Central memory CD8-positive, alpha-beta T cell (primary cell): ENCODE measurements at regions not wholly inside any gene's neighbourhood (a gene's known extent, or its start where the extent isn't known, plus 50 kb on each side); places are given as distances from the start of the nearest gene placed in this dataset.

Experiments used
- ATAC-seq: fragments of 150-1000 bp; cut with Tn5 transposase; replicated peaks from 2 replicates; pipeline ENCODE4 v1.10.0; 2022; ENCODE audit warnings: mild to moderate bottlenecking, moderate FRiP score, moderate number of reproducible peaks; ENCODE audit not compliant: poor library complexity, severe bottlenecking; ENCODE audit errors: extremely low read depth
- DNase-seq, 2 donors: peaks; one replicate each; pipeline ENCODE4 v3.0.0; 2021; ENCODE audit warnings: low spot score in 2 of 2
- H3K27ac Mint-ChIP-seq: one replicate; pipeline ENCODE4 v1.8.0; 2022; ENCODE audit warnings: low read depth, mild to moderate bottlenecking, moderate library complexity, mixed read lengths
- H3K27me3 Mint-ChIP-seq: one replicate; pipeline ENCODE4 v1.8.0; 2022; ENCODE audit warnings: mixed read lengths
- H3K36me3 Mint-ChIP-seq: one replicate; pipeline ENCODE4 v1.8.0; 2022; ENCODE audit warnings: mild to moderate bottlenecking, moderate library complexity, mixed read lengths; ENCODE audit not compliant: insufficient read depth
- H3K4me1 Mint-ChIP-seq: one replicate; pipeline ENCODE4 v1.8.0; 2022; ENCODE audit warnings: mixed read lengths
- H3K4me3 Mint-ChIP-seq: one replicate; pipeline ENCODE4 v1.8.0; 2022; ENCODE audit warnings: mild to moderate bottlenecking, moderate library complexity, mixed read lengths
- H3K9me3 Mint-ChIP-seq: one replicate; pipeline ENCODE4 v1.8.0; 2022; ENCODE audit warnings: mixed read lengths

DNA sequence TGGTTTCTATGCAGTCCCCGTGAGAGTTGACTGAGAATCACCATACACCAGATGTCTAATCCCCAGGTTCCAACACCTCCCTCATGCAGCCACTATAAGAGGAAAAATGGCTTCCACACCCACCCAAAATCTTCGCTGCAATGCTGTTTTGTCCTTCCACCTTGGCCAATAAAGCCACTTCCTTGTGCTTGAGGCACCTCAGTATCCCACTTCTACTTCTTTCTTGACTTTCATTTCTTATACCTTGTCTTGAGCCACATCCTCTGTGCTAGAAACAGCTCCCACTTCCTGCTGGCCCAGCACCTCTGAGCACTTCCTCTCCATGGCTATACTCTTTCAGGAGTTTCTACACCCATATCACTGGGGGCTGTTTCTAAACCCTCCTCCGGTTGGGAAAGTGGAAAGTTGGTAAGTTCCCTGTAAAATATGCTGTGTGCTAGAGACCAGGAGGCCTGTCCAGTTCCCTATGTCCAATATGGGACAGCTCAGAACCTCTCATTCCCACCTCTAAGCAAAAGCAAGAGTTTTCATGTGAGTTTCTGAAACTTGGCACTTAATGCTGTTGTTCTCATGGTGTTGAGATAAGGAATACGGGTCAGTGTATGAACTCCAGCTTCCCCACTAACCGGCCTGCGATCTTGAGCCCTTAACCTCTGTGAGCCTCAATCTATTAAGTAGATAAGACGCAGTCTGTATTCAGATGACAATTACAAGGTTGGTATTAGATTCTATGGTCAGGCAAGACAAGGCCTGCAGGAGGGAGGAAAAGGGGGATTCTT is 209.1 kb upstream of the ID2 start:
- Mint-ChIP-seq H3K36me3 (peaks cover 5% of the 10 kb centered on the region), H3K27me3 (no peaks in the 10 kb centered on the region), H3K9me3 (no peaks in the 10 kb centered on the region), H3K4me1 (peaks cover 84% of the 10 kb centered on the region), H3K4me3 (peak overlapping the region; percentile 56), H3K27ac (peak overlapping the region; percentile 77)
- ATAC-seq, result peak; percentile 56
- no peak for DNase-seq

GRCh38 chr2:8475349-8476031 is 206.4 kb upstream of the ID2 start:
- no peak for DNase-seq
- Mint-ChIP-seq H3K27me3 (no peaks in the 10 kb centered on the region), H3K9me3 (no peaks in the 10 kb centered on the region), H3K4me1 (peaks cover 97% of the 10 kb centered on the region), H3K36me3 (peaks cover 6% of the 10 kb centered on the region), H3K4me3 (no peak overlapping the region), H3K27ac (peak overlapping the region; percentile 86)
- ATAC-seq, result no peak

DNA sequence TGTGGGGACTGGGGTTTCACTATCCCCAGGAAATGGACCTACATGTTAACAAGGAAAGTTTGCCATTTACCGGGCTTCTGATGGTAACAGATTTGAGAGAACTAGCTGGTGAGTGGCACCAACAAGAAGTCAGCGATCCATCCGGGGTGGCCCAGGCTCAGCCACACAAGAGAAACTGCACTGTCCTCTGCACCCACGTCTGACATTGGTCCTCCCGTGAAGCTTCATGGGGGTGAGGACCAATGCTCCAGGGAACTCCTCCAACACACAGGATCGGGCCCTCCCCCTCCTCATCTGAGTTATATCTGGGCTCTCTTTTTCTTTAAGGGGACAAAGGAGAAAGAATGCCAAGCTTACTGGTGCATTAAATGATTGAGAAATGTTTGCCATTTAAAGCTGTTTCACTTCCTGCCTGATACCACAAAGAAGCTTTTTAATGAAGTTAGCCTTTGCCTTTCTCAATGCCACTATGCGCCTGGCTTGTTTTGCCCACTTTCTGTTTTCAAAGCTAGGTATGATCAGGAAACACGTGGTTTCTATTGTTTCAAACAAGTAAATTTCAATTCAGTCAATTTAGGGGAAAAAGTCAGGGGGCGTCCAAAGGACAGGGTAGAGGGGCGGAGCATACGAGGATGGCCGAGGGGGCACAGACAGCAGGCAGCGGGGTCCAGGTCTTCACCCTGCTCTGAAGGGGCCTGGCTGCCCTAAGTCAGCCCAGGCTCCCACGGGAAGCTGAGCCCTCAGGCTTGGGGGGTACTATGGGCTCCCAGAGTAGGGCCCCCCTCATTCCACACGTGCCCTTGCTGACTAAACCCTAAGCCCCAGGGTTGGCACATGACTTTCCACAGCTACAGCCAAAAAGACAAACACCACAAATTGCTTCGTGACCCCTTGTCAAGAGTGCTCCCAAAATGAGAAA is 204.0 kb upstream of the ID2 start:
- ATAC-seq, result peak; percentile 77
- Mint-ChIP-seq H3K27ac (peak overlapping the region; percentile 94), H3K4me3 (peak overlapping the region; percentile 77), H3K36me3 (peaks cover 6% of the 10 kb centered on the region), H3K27me3 (no peaks in the 10 kb centered on the region), H3K4me1 (peaks cover 97% of the 10 kb centered on the region), H3K9me3 (no peaks in the 10 kb centered on the region)
- DNase-seq, result no peak

DNA sequence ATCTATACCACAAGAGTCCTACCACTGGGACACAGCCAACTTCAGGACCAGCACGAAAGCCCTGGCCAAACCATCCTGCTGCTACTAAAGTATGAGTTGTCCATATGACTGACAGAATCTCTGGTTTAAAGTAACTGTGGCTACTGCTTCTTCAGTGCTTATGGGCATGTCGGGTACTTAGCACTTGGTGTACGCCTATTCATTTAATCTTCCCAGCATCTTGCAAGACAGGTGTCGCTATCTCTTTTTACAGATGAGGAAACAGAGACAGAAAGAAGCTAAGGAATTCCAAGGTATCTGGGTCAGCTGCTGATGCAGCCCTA is 203.4 kb upstream of the ID2 start:
- DNase-seq (no peak), ATAC-seq (no peak)
- no peaks in the 10 kb centered on the region for H3K27me3 Mint-ChIP-seq
- no peaks in the 10 kb centered on the region for H3K9me3 Mint-ChIP-seq
- H3K36me3 Mint-ChIP-seq, result peaks cover 6% of the 10 kb centered on the region
- H3K4me1 Mint-ChIP-seq, result peaks cover 97% of the 10 kb centered on the region
- peak overlapping the region; percentile 94 for H3K27ac Mint-ChIP-seq
- peak overlapping the region; percentile 77 for H3K4me3 Mint-ChIP-seq

GRCh38 chr2:8479298-8479697 is 202.6 kb upstream of the ID2 start:
- Mint-ChIP-seq H3K4me1 (peaks cover 88% of the 10 kb centered on the region), H3K9me3 (no peaks in the 10 kb centered on the region), H3K27ac (peak overlapping the region; percentile 80), H3K4me3 (no peak overlapping the region), H3K36me3 (peaks cover 6% of the 10 kb centered on the region), H3K27me3 (no peaks in the 10 kb centered on the region)
- ATAC-seq (no peak), DNase-seq (no peak)

DNA sequence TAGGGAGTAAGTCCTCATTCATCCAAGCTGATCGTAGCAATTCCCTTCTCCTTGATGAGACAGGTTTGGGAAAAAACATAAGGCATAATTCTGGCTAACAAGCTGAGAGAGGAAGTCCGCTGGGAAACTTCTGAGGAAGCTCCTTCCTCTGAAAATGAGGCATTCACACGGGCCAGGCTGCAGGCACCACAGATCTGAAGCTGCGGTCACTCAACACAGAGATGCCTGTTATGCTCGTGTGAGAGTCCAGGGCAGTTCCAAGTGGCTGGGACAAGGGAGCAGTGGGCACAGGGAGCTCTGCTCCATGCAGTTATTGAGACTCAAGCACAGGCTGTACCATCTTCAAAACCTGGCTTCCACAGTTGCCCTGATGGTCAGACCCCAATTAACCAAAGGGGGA is 200.9 kb upstream of the ID2 start:
- Mint-ChIP-seq H3K36me3 (peaks cover 4% of the 10 kb centered on the region), H3K9me3 (no peaks in the 10 kb centered on the region), H3K27ac (peak overlapping the region; percentile 80), H3K27me3 (no peaks in the 10 kb centered on the region), H3K4me1 (peaks cover 77% of the 10 kb centered on the region), H3K4me3 (no peak overlapping the region)
- ATAC-seq, result no peak
- no peak for DNase-seq

DNA sequence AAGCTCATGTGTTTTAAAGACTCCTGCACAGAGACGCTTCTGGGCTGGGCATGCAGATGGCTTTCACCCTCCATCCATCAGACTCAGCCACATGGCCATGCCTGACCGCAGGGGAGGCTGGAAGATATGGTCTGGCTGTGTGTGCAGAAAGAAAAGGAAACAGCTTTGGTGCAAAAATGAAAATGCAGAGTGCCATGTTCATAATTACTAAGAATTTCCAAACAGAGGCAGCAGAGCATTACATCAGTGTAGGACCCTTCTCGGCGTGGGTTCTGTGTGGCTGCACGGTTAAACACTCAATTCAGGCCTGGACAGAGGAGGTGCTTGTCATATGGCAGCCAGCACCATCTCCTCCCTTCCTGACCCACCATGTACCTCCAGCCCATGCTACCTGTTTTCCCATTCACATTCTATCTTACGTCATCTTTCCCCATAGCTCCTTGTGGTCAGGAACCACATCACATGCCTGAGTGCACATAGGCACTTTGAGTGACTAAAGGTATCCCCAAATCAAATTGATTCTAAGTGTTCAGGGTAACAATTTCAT is 200.3 kb upstream of the ID2 start:
- Mint-ChIP-seq H3K4me3 (no peak overlapping the region), H3K4me1 (peaks cover 77% of the 10 kb centered on the region), H3K36me3 (peaks cover 4% of the 10 kb centered on the region), H3K27me3 (no peaks in the 10 kb centered on the region), H3K9me3 (no peaks in the 10 kb centered on the region), H3K27ac (peak overlapping the region; percentile 41)
- ATAC-seq (no peak), DNase-seq (no peak)

DNA sequence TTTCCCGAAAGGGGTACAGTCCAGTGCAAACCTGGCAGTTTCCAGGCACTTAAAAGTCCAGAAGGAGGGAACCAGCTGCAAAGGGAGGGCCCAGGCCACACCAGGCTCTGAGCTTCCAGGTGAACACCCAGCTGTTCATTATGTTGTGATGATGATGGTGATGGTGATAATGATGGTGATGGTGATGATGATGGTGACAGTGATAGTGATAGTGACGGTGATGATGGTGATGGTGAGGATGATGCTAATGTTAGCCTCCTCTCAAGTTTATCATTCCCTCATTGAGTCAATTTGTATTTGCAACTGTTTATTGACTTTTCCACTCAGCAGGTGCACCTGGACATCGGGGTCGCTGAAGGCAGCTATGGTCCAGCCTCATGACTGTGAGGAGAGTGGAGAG is 199.4 kb upstream of the ID2 start:
- no peak overlapping the region for H3K4me3 Mint-ChIP-seq
- ATAC-seq (no peak), DNase-seq (no peak)
- peaks cover 77% of the 10 kb centered on the region for H3K4me1 Mint-ChIP-seq
- H3K27me3 Mint-ChIP-seq, result no peaks in the 10 kb centered on the region
- H3K36me3 Mint-ChIP-seq, result peaks cover 3% of the 10 kb centered on the region
- H3K27ac Mint-ChIP-seq, result no peak overlapping the region
- H3K9me3 Mint-ChIP-seq, result no peaks in the 10 kb centered on the region

DNA sequence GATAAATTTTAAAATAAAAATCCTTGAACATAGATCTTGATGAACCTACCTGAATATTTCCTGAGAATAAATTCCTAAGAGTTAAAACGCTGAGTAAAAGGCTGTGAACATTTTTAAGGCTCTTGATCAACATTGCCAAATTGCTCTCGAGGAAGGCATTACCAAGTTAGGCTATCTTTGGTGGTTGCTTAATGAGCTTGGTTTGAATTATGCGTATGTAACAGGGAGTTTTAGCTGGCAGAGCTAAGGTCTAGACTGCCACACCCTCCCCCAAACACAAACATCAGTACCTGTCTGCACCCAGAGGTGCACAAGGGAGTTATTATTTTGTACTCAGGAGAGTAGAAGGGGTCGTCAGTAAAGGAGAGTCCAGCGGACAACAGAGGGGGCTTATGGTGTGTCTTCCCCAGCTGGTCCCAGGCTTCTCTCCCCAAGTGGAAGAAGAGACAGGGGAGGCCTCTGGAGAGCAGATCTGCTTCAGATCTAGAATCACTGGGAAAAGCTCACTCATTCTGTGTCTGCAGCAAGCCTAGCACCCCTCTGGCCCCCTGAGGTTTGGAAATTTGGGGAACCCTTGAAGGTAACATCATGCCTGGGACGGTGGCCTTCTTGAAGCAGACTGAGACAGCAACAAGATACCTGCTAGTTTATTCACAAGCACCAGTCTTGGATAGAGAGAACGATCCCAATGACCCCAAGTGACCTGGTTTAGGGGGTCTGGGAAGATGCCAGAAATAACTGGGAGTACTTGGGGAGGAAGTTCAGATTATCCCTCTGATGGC is 197.2 kb upstream of the ID2 start:
- Mint-ChIP-seq H3K36me3 (peaks cover 2% of the 10 kb centered on the region), H3K4me1 (peaks cover 75% of the 10 kb centered on the region), H3K9me3 (no peaks in the 10 kb centered on the region), H3K27ac (peak overlapping the region; percentile 33), H3K4me3 (no peak overlapping the region), H3K27me3 (no peaks in the 10 kb centered on the region)
- ATAC-seq (no peak), DNase-seq (no peak)

DNA sequence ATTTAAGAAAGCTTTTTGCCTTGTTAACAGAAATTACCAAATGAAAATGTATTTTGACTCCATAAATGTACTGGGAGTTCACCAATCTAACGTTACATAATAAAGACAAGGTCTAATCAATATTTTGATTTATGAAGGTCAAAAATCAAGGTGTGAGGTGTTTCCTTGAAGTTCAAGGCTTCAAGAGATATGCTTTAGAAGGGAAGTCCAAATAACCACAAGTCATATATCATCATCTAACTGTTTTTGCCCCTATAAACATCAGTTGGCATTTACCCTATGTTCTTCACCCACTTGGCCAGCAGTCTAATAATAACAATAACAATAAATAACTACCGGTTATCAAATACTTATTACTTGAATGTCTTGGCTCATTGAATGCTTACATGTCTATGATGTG is 196.1 kb upstream of the ID2 start:
- DNase-seq (no peak), ATAC-seq (no peak)
- Mint-ChIP-seq H3K36me3 (peaks cover 2% of the 10 kb centered on the region), H3K27me3 (no peaks in the 10 kb centered on the region), H3K4me1 (peaks cover 64% of the 10 kb centered on the region), H3K9me3 (no peaks in the 10 kb centered on the region), H3K27ac (no peak overlapping the region), H3K4me3 (peak overlapping the region; percentile 62)

GRCh38 chr2:8486141-8486540 is 195.7 kb upstream of the ID2 start:
- no peaks in the 10 kb centered on the region for H3K9me3 Mint-ChIP-seq
- peaks cover 60% of the 10 kb centered on the region for H3K4me1 Mint-ChIP-seq
- ATAC-seq (peak; percentile 15), DNase-seq (no peak)
- peaks cover 2% of the 10 kb centered on the region for H3K36me3 Mint-ChIP-seq
- no peaks in the 10 kb centered on the region for H3K27me3 Mint-ChIP-seq
- peak overlapping the region; percentile 98 for H3K27ac Mint-ChIP-seq
- peak overlapping the region; percentile 62 for H3K4me3 Mint-ChIP-seq

DNA sequence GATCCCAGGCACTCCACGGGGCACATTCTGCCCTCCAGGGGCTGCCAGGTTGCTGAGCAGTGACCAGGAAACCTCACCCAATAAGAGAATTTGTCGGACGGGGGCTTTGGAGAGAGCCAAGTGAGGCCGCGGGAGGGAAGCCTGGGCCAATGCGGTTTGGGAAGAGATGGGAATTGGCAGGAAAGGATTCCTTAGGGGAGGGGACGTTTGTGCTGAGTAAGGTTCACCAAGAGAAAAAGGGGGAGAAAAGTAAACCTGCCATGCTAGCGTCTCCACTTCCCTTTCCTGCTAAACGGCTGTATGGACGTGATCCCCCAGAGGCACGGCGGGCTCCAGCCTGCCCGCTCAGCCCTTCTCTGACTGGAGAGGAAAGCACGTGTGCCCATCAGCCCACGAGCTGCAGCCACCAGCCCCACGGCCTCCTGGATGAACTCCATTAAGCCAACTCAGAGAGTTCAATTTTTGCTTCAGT is 194.4 kb upstream of the ID2 start:
- peaks cover 2% of the 10 kb centered on the region for H3K36me3 Mint-ChIP-seq
- ATAC-seq, result no peak
- H3K9me3 Mint-ChIP-seq, result no peaks in the 10 kb centered on the region
- peak overlapping the region; percentile 79 for H3K4me3 Mint-ChIP-seq
- DNase-seq, result no peak
- H3K27ac Mint-ChIP-seq, result peak overlapping the region; percentile 98
- H3K4me1 Mint-ChIP-seq, result peaks cover 47% of the 10 kb centered on the region
- H3K27me3 Mint-ChIP-seq, result no peaks in the 10 kb centered on the region
